PC-3 (cell line): ENCODE measurements at regions not wholly inside any gene's neighbourhood (a gene's known extent, or its start where the extent isn't known, plus 50 kb on each side); places are given as distances from the start of the nearest gene placed in this dataset.

Experiments
- ATAC-seq: fragments of 200-7000 bp; cut with Tn5 transposase; 2 replicates; pipeline ENCODE4 v1.9.1; 2020; ENCODE audit warnings: mild to moderate bottlenecking, moderate library complexity
- BruUV-seq: library from RNA; stranded (reverse); fragments of 400-500 nt; replicated peaks from 2 replicates; lab custom pipeline; 2021; lab: Mats Ljungman, UMichigan
- CTCF ChIA-PET: fragments of 300-600 bp; sonication (Branson Sonifier 250); formaldehyde crosslinking; loops from one replicate; lab custom pipeline; 2022; ENCODE audit warnings: antibody characterized with exemption; lab: Charles Lee
- POLR2A ChIA-PET: fragments of 300-600 bp; sonication (Branson Sonifier 250); formaldehyde crosslinking; loops from one replicate; lab custom pipeline; 2022; ENCODE audit warnings: antibody characterized with exemption; ENCODE audit not compliant: unreplicated experiment; lab: Charles Lee
- DNase-seq: peaks from one replicate; pipeline ENCODE4 v3.0.0-alpha.2; 2015
- H2AFZ ChIP-seq: fragments of 300-600 bp; sonication (generic); 2 replicates; pipeline ENCODE4 v1.6.0; 2016; ENCODE audit warnings: antibody characterized with exemption, low read length
- H3F3A ChIP-seq: fragments of 300-600 bp; sonication (generic); one replicate; pipeline ENCODE4 v1.6.0; 2017; ENCODE audit warnings: antibody characterized with exemption, low read length, control low read depth, mild to moderate bottlenecking; ENCODE audit not compliant: unreplicated experiment
- H3K27ac ChIP-seq: fragments of 300-600 bp; sonication (generic); 2 replicates; pipeline ENCODE4 v1.5.1; 2016; ENCODE audit warnings: mild to moderate bottlenecking, low read length
- H3K27me3 ChIP-seq: fragments of 300-600 bp; sonication (generic); 2 replicates; pipeline ENCODE4 v1.6.1; 2016; ENCODE audit warnings: low read length, mixed read lengths
- H3K36me3 ChIP-seq: fragments of 300-600 bp; sonication (generic); 2 replicates; pipeline ENCODE4 v1.6.1; 2016; ENCODE audit warnings: low read depth, mixed run types, low read length, mixed read lengths
- H3K4me1 ChIP-seq: fragments of 300-600 bp; sonication (generic); 2 replicates; pipeline ENCODE4 v1.5.1; 2016; ENCODE audit warnings: low read length; ENCODE audit not compliant: insufficient read depth
- H3K4me2 ChIP-seq: fragments of 300-600 bp; sonication (generic); 2 replicates; pipeline ENCODE4 v1.6.0; 2016; ENCODE audit warnings: low read length
- H3K4me3 ChIP-seq: fragments of 300-600 bp; sonication (generic); 2 replicates; pipeline ENCODE4 v1.5.1; 2016; ENCODE audit warnings: mild to moderate bottlenecking, low read length, mixed read lengths
- H3K79me2 ChIP-seq: fragments of 300-600 bp; sonication (generic); 2 replicates; pipeline ENCODE4 v1.6.1; 2017; ENCODE audit warnings: low read length, mixed read lengths
- H3K9ac ChIP-seq: fragments of 300-600 bp; sonication (generic); 2 replicates; pipeline ENCODE4 v1.6.0; 2016; ENCODE audit warnings: mild to moderate bottlenecking, low read length
- H3K9me2 ChIP-seq: fragments of 300-600 bp; sonication (generic); replicated peaks from 2 replicates; pipeline ENCODE4 v1.6.1; 2016; ENCODE audit warnings: mixed run types, low read length, mixed read lengths
- H3K9me3 ChIP-seq: fragments of 300-600 bp; sonication (generic); 2 replicates; pipeline ENCODE4 v1.6.1; 2016; ENCODE audit warnings: low read length, mixed read lengths
- H4K20me1 ChIP-seq: fragments of 300-600 bp; sonication (generic); 2 replicates; pipeline ENCODE4 v1.6.1; 2016; ENCODE audit warnings: low read length, mixed read lengths
- EZH2 ChIP-seq: fragments of 300-600 bp; sonication (generic); IDR thresholded peaks from one replicate; pipeline ENCODE4 v1.6.1; 2017; ENCODE audit warnings: antibody characterized with exemption, mild to moderate bottlenecking, low read length; ENCODE audit not compliant: unreplicated experiment
- EZH2phosphoT487 ChIP-seq: fragments of 300-600 bp; sonication (generic); IDR thresholded peaks from 2 replicates; pipeline ENCODE4 v1.6.1; 2018; ENCODE audit warnings: mild to moderate bottlenecking, antibody characterized with exemption, low read length, borderline replicate concordance
- intact Hi-C: fragments of 100-400 bp; cut with micrococcal nuclease; formaldehyde crosslinking; loops from 2 replicates; pipeline ENCODE4 v1.9.0; 2023
- TF ChIP-seq, protein P1 (sequence below): fragments of 300-600 bp; sonication (generic); conservative IDR thresholded peaks from 2 replicates; pipeline ENCODE4 v1.5.1; 2017; ENCODE audit warnings: antibody characterized with exemption, low read depth, mild to moderate bottlenecking, low read length

DNA sequence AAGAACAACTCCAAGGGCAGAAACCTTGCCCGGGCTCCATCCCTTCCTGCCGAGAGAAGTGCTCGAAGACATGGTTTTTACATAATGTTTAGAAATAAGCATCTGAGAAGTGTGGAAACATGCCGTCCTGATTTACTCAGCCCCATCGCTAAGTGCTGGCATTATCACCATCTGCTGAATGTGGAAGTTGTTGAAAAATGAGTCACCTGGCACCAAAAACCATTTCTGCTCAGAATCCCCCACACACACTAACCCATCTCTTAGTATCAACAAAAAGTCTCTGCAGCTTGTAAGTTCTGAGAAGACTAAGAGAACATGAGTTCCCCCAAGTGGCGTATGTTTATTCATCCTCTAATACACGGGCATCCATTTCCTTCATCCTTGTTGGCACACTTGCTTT lies 51.0 kb upstream of the ARL8B start:
- Histone ChIP-seq H3K4me3 (no peak overlapping the region), H3F3A (no peaks in the 10 kb centered on the region), H2AFZ (no peak overlapping the region), H3K79me2 (no peaks in the 10 kb centered on the region), H3K9ac (no peak overlapping the region), H3K27me3 (no peaks in the 10 kb centered on the region), H3K36me3 (no peaks in the 10 kb centered on the region), H3K4me1 (no peaks in the 10 kb centered on the region), H3K4me2 (no peak overlapping the region), H3K27ac (no peak overlapping the region), H3K9me2 (no peaks in the 10 kb centered on the region), H3K9me3 (no peaks in the 10 kb centered on the region), H4K20me1 (no peaks in the 10 kb centered on the region)
- DNase-seq = no peak
- CTCF ChIA-PET = no interaction called here
- TF ChIP-seq EZH2phosphoT487 = no peak
- no peak for TF ChIP-seq EZH2
- intact Hi-C loops = no loop called here
- no peak; the same call in none of the 2 replicates for ATAC-seq
- POLR2A ChIA-PET = no interaction called here
- BruUV-seq = no TSS peak

DNA sequence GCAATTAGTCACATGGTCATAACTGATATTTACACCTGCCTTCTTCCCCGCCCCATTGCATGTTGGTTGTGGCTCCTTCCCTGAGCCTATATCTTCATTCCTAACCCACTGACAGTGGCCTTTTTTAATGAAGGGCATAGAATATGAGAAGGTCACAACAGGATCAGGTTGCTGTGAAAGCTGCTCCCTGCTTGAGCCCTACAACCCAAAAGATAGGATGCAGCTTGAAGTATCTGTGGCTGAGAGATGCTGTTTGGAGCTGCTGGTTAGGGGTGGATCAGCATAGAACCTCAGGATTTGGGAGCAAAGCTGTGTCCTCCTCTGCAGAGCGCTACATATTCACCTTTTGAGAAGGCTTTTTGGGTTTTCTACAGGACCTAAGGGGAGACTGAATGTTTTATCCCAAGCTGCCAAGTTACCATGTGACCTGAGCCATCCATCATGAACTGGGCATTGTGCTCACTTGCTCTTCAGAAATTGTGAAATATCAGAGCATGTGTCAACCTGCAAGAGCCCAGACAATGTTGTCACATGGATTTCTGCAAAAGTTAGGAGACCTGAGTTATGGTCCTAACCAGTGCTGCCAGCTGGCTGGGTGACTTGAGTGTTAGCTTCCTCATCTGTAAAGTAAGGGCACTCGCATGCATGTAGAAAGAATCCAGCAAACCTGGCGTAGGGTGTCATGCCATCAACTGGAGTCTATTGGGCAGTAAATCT lies 49.8 kb upstream of the ARL8B start:
- H4K20me1 ChIP-seq = no peaks in the 10 kb centered on the region
- BruUV-seq = no TSS peak
- TF ChIP-seq EZH2phosphoT487 (no peak), EZH2 (no peak)
- TF ChIP-seq, protein P1, sequence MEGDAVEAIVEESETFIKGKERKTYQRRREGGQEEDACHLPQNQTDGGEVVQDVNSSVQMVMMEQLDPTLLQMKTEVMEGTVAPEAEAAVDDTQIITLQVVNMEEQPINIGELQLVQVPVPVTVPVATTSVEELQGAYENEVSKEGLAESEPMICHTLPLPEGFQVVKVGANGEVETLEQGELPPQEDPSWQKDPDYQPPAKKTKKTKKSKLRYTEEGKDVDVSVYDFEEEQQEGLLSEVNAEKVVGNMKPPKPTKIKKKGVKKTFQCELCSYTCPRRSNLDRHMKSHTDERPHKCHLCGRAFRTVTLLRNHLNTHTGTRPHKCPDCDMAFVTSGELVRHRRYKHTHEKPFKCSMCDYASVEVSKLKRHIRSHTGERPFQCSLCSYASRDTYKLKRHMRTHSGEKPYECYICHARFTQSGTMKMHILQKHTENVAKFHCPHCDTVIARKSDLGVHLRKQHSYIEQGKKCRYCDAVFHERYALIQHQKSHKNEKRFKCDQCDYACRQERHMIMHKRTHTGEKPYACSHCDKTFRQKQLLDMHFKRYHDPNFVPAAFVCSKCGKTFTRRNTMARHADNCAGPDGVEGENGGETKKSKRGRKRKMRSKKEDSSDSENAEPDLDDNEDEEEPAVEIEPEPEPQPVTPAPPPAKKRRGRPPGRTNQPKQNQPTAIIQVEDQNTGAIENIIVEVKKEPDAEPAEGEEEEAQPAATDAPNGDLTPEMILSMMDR = no peak
- no peak overlapping the region for H2AFZ ChIP-seq
- no peaks in the 10 kb centered on the region for H3K79me2 ChIP-seq
- no peaks in the 10 kb centered on the region for H3K4me1 ChIP-seq
- CTCF ChIA-PET = no interaction called here
- no peak overlapping the region for H3K9ac ChIP-seq
- H3K27me3 ChIP-seq = no peaks in the 10 kb centered on the region
- H3K27ac ChIP-seq = no peak overlapping the region
- H3F3A ChIP-seq = no peaks in the 10 kb centered on the region
- ATAC-seq = no peak
- no peaks in the 10 kb centered on the region for H3K9me3 ChIP-seq
- DNase-seq = no peak
- intact Hi-C loops = no loop called here
- POLR2A ChIA-PET = no interaction called here
- H3K4me2 ChIP-seq = no peak overlapping the region
- no peaks in the 10 kb centered on the region for H3K36me3 ChIP-seq
- H3K4me3 ChIP-seq = no peak overlapping the region
- H3K9me2 ChIP-seq = no peaks in the 10 kb centered on the region
